Stimulated activated CD8-positive, alpha-beta memory T cell treated with anti-CD3 and anti-CD28 coated beads, Interleukin-15, amount 100 ng/mL, for 48 hours (primary cell): ENCODE measurements at regions not wholly inside any gene's neighbourhood (a gene's known extent, or its start where the extent isn't known, plus 50 kb on each side); places are given as distances from the start of the nearest gene placed in this dataset.

Source experiments
- DNase-seq, 2 donors: peaks; one replicate each; pipeline ENCODE4 v3.0.0-alpha.2; 2020; ENCODE audit warnings: low read depth in 2 of 2

GRCh38 chr3:117609330-117609729 is 899.8 kb downstream of the TUSC7 start:
- DNase-seq: no peak

GRCh38 chr3:117610156-117610555 is 900.6 kb downstream of the TUSC7 start:
- no peak for DNase-seq

DNA sequence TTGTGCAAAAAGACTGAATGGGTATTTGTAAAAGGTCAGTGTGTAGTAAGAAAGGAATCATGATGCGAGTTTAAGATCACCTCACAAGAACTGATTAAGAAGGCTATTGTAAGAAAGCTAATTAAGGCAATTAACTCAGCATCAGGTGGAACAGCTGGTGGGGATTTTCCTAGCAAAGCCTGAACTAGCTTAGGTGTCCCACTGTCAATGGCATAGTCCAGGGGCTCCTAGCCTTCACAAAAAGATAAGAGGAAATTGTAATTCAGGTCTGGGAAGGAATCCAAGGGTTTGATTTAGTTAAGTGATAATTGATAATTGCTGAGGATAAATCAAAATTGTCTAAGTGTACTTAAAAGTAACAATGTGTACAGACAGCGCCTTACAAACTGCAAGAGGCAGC is 901.6 kb downstream of the TUSC7 start:
- no peak for DNase-seq

GRCh38 chr3:117616227-117616626 is 906.6 kb downstream of the TUSC7 start:
- no peak for DNase-seq

- no peak for DNase-seq
Observed at GRCh38 chr3:117617906-117618305, 908.3 kb downstream of the TUSC7 start.

- no peak for DNase-seq
Observed at GRCh38 chr3:117618462-117618861, 908.9 kb downstream of the TUSC7 start.

DNA sequence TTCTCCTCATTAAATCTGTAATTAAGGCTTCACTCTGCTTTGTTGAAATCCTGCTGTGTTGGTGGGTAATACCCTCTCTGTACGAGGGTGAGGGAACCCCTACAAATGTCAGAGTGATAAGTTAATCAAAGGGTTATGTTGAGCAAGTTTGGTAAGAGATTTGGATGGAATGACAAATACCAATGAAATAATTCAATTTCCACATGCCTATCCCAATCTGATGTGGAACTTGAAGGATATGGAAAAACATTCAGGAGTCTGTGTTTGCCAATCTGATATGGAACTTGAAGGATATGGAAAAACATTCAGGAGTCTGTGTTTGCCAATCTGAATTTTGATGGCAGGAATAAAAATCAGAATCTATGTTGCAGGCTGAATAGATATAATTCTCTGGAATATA is 910.2 kb downstream of the TUSC7 start:
- no peak for DNase-seq

- DNase-seq: no peak
Observed at GRCh38 chr3:117622171-117622841, 912.7 kb downstream of the TUSC7 start.

- DNase-seq: no peak
Observed at GRCh38 chr3:117624424-117624823, 914.8 kb downstream of the TUSC7 start.

DNA sequence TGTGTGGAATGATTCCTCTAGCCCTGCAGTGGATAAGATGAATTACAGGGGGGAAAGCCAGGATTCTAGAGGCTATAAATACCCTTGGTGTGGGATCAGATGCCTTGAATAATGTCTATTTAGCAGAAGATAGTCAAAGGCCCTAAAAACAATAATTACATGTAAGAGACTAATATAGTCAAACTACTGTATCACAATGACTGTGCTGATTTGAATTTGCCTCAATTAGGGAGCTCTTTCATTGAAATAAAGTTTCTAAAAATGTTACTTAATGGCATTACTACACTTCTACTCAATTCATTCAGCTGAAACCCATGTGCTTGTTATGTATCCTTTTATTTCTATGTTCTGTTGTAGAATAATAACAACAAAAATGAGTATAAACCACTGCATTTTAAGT is 915.6 kb downstream of the TUSC7 start:
- no peak for DNase-seq

DNA sequence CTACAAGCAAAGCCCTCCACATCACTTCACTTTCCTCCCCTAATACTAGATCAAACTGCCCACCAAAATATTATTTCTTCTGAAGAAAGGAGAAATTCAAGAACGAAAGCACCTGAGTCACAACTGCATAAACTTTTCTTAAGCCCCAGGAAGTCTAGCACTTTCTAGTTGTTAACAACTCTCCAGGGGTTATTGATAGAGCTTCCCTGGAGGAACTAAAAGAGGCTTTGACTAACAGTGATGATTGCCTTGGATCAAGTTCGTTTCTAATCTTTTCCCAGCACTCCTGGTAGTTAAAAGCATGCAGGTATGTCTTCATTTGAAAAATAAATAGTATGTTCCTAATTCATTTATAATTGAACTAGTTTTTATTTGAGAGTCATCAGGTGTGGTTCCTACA is 917.0 kb downstream of the TUSC7 start:
- DNase-seq: no peak

GRCh38 chr3:117628823-117629291 is 919.3 kb downstream of the TUSC7 start:
- no peak for DNase-seq

- no peak for DNase-seq
Observed at GRCh38 chr3:117629505-117629904, 919.9 kb downstream of the TUSC7 start.

DNA sequence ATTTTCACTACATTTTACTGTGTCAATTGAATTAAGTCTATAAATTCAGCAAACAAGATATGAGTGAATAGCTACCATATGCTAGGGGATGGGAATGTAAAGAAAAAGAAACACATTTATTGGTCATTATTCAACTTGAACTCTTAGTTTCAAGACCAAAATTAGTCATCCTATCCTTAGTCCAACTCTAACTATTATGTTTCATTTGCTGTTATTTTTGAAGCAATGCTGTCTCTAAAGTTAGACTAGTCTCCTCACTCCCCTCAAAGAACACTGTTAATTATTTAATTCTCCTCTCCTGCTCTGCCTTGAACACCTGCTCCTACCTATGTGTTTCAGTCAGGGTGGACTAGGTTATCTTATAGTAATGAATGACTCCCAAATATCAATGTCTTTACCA is 920.9 kb downstream of the TUSC7 start:
- DNase-seq: no peak

DNA sequence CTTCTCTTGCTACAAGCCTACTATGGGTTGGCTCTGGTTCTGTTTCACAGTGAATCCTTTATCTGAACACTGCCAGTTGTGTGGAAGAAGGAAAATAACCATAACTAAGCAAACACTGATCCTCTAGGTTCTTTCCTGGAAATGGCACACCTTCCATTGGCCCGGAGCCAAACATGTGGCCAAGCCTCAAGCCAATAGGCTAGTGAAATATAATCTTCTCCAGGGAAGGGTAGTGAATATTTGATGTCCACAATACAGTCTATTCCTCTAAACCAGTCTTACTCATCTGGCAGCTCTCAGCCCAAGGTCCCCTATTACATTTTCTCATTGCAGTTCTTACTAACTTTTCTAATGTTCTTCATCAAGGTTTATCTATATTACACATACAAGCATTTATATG is 921.3 kb downstream of the TUSC7 start:
- DNase-seq: no peak

- no peak for DNase-seq
Observed at GRCh38 chr3:117631781-117632180, 922.2 kb downstream of the TUSC7 start.

- no peak for DNase-seq
Observed at GRCh38 chr3:117632191-117632590, 922.6 kb downstream of the TUSC7 start.

- DNase-seq: no peak
Observed at GRCh38 chr3:117633207-117633606, 923.6 kb downstream of the TUSC7 start.

DNA sequence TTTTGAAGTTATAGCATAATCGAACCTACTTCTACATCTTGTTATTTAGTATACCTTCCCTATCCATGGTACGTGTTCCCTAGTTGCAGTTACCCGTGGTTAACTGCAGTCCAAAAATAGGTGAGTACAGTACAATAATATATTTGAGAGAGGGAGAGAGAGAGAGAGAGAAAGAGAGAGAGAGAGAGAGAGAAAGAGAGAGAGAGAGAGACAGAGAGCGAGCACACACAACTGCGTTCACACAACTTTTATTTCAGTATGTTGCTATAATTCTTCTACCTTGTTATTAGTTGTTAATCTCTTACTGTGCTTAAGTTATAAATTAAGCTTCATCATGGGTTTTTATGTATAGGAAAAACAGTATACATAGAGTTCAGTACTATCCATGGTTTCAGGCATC is 928.1 kb downstream of the TUSC7 start:
- no peak for DNase-seq

- no peak for DNase-seq
Observed at GRCh38 chr3:117644203-117644602, 934.6 kb downstream of the TUSC7 start.

GRCh38 chr3:117645561-117646242 is 936.1 kb downstream of the TUSC7 start:
- DNase-seq: no peak

- no peak for DNase-seq
Observed at GRCh38 chr3:117647435-117647834, 937.9 kb downstream of the TUSC7 start.

- DNase-seq: no peak
Observed at GRCh38 chr3:117651246-117651645, 941.7 kb downstream of the TUSC7 start.

- no peak for DNase-seq
Observed at GRCh38 chr3:117656391-117656790, 946.8 kb downstream of the TUSC7 start.
